GM19397 (cell line): ENCODE measurements at regions not wholly inside any gene's neighbourhood (a gene's known extent, or its start where the extent isn't known, plus 50 kb on each side); places are given as distances from the start of the nearest gene placed in this dataset.

ENCODE experiments used
- ATAC-seq: cut with Tn5 transposase; IDR thresholded peaks from one replicate; pipeline ENCODE4 v1.9.1; 2021; ENCODE audit warnings: mild to moderate bottlenecking, moderate library complexity; ENCODE audit not compliant: unreplicated experiment

GRCh38 chr4:134282680-134283079, 81.1 kb upstream of the PABPC4L start:
- ATAC-seq: no peak

- no peak for ATAC-seq
These were observed 77.1 kb upstream of the PABPC4L start for GRCh38 chr4:134278675-134279074.

- ATAC-seq: no peak
These were observed 74.9 kb upstream of the PABPC4L start for GRCh38 chr4:134276476-134276875.

- no peak for ATAC-seq
These were observed 58.5 kb upstream of the PABPC4L start for GRCh38 chr4:134260126-134260525.
